Stimulated activated memory B cell treated with anti-CD40 and anti-IgM and Interleukin-4, amounts not matched to agents 10 μg/mL and 1 μg/mL and 100 μg/mL, for 72 hours (primary cell): ENCODE measurements at regions not wholly inside any gene's neighbourhood (a gene's known extent, or its start where the extent isn't known, plus 50 kb on each side); places are given as distances from the start of the nearest gene placed in this dataset.
A peak's percentile ranks its signal among the peaks of the same experiment; 100 is the strongest.

Source experiments
- ATAC-seq: fragments of 150-1000 bp; cut with Tn5 transposase; 2 replicates; pipeline ENCODE4 v1.10.0; 2021
- H3K27ac Mint-ChIP-seq: one replicate; pipeline ENCODE4 v1.8.0; 2022; ENCODE audit warnings: mild to moderate bottlenecking, mixed read lengths
- H3K27me3 Mint-ChIP-seq: one replicate; pipeline ENCODE4 v1.8.0; 2022; ENCODE audit warnings: mixed read lengths
- H3K36me3 Mint-ChIP-seq: one replicate; pipeline ENCODE4 v1.8.0; 2022; ENCODE audit warnings: mixed read lengths
- H3K4me1 Mint-ChIP-seq: one replicate; pipeline ENCODE4 v1.8.0; 2022; ENCODE audit warnings: mixed read lengths
- H3K4me3 Mint-ChIP-seq: one replicate; pipeline ENCODE4 v1.8.0; 2022; ENCODE audit warnings: mild to moderate bottlenecking, moderate library complexity, mixed read lengths
- H3K9me3 Mint-ChIP-seq: one replicate; pipeline ENCODE4 v1.8.0; 2022; ENCODE audit warnings: mixed read lengths

- no peak for ATAC-seq
- H3K4me3 Mint-ChIP-seq = no peak overlapping the region
- H3K27ac Mint-ChIP-seq = no peak overlapping the region
- peaks cover 6% of the 10 kb centered on the region for H3K36me3 Mint-ChIP-seq
- no peaks in the 10 kb centered on the region for H3K27me3 Mint-ChIP-seq
- peaks cover 4% of the 10 kb centered on the region for H3K9me3 Mint-ChIP-seq
- H3K4me1 Mint-ChIP-seq = peaks cover 16% of the 10 kb centered on the region
Observed at GRCh38 chr6:139644821-139645220, 270.4 kb upstream of the CITED2 start.

- H3K9me3 Mint-ChIP-seq = peaks cover 4% of the 10 kb centered on the region
- ATAC-seq = no peak
- H3K4me1 Mint-ChIP-seq = peaks cover 16% of the 10 kb centered on the region
- peaks cover 6% of the 10 kb centered on the region for H3K36me3 Mint-ChIP-seq
- no peaks in the 10 kb centered on the region for H3K27me3 Mint-ChIP-seq
- no peak overlapping the region for H3K27ac Mint-ChIP-seq
- H3K4me3 Mint-ChIP-seq = no peak overlapping the region
Observed at GRCh38 chr6:139643986-139644385, 269.5 kb upstream of the CITED2 start.

GRCh38 chr6:139642346-139642745, 267.9 kb upstream of the CITED2 start:
- Mint-ChIP-seq H3K4me3 (no peak overlapping the region), H3K27me3 (no peaks in the 10 kb centered on the region), H3K36me3 (peaks cover 6% of the 10 kb centered on the region), H3K4me1 (peaks cover 16% of the 10 kb centered on the region), H3K27ac (no peak overlapping the region), H3K9me3 (peaks cover 4% of the 10 kb centered on the region)
- no peak for ATAC-seq

- no peak for ATAC-seq
- Mint-ChIP-seq H3K4me3 (no peak overlapping the region), H3K27me3 (no peaks in the 10 kb centered on the region), H3K9me3 (no peaks in the 10 kb centered on the region), H3K27ac (no peak overlapping the region), H3K36me3 (no peaks in the 10 kb centered on the region), H3K4me1 (peaks cover 16% of the 10 kb centered on the region)
Observed at GRCh38 chr6:139641376-139641775, 266.9 kb upstream of the CITED2 start.

GRCh38 chr6:139640921-139641320, 266.5 kb upstream of the CITED2 start:
- Mint-ChIP-seq H3K27ac (no peak overlapping the region), H3K36me3 (no peaks in the 10 kb centered on the region), H3K9me3 (no peaks in the 10 kb centered on the region), H3K4me1 (peaks cover 16% of the 10 kb centered on the region), H3K27me3 (no peaks in the 10 kb centered on the region), H3K4me3 (no peak overlapping the region)
- no peak for ATAC-seq

- H3K36me3 Mint-ChIP-seq = no peaks in the 10 kb centered on the region
- H3K27ac Mint-ChIP-seq = no peak overlapping the region
- no peaks in the 10 kb centered on the region for H3K27me3 Mint-ChIP-seq
- no peaks in the 10 kb centered on the region for H3K9me3 Mint-ChIP-seq
- H3K4me3 Mint-ChIP-seq = no peak overlapping the region
- H3K4me1 Mint-ChIP-seq = peaks cover 16% of the 10 kb centered on the region
- ATAC-seq = no peak
Observed at GRCh38 chr6:139640448-139640847, 266.0 kb upstream of the CITED2 start.

GRCh38 chr6:139639507-139639906, 265.1 kb upstream of the CITED2 start:
- Mint-ChIP-seq H3K9me3 (no peaks in the 10 kb centered on the region), H3K4me1 (peaks cover 16% of the 10 kb centered on the region), H3K27ac (no peak overlapping the region), H3K36me3 (no peaks in the 10 kb centered on the region), H3K27me3 (no peaks in the 10 kb centered on the region), H3K4me3 (no peak overlapping the region)
- ATAC-seq = no peak

- Mint-ChIP-seq H3K27me3 (no peaks in the 10 kb centered on the region), H3K27ac (no peak overlapping the region), H3K36me3 (no peaks in the 10 kb centered on the region), H3K4me1 (peaks cover 16% of the 10 kb centered on the region), H3K4me3 (no peak overlapping the region), H3K9me3 (no peaks in the 10 kb centered on the region)
- ATAC-seq = no peak
Observed at GRCh38 chr6:139638179-139638941, 263.9 kb upstream of the CITED2 start.

GRCh38 chr6:139637766-139638165, 263.3 kb upstream of the CITED2 start:
- Mint-ChIP-seq H3K27ac (no peak overlapping the region), H3K4me3 (no peak overlapping the region), H3K4me1 (peaks cover 16% of the 10 kb centered on the region), H3K36me3 (no peaks in the 10 kb centered on the region), H3K27me3 (no peaks in the 10 kb centered on the region), H3K9me3 (no peaks in the 10 kb centered on the region)
- no peak for ATAC-seq

- peaks cover 12% of the 10 kb centered on the region for H3K4me1 Mint-ChIP-seq
- no peak for ATAC-seq
- no peak overlapping the region for H3K4me3 Mint-ChIP-seq
- no peaks in the 10 kb centered on the region for H3K9me3 Mint-ChIP-seq
- no peaks in the 10 kb centered on the region for H3K27me3 Mint-ChIP-seq
- H3K36me3 Mint-ChIP-seq = no peaks in the 10 kb centered on the region
- H3K27ac Mint-ChIP-seq = no peak overlapping the region
Observed at GRCh38 chr6:139636391-139636790, 261.9 kb upstream of the CITED2 start.

GRCh38 chr6:139635401-139636130, 261.1 kb upstream of the CITED2 start:
- H3K27me3 Mint-ChIP-seq = no peaks in the 10 kb centered on the region
- no peaks in the 10 kb centered on the region for H3K36me3 Mint-ChIP-seq
- H3K27ac Mint-ChIP-seq = no peak overlapping the region
- peaks cover 5% of the 10 kb centered on the region for H3K4me1 Mint-ChIP-seq
- no peaks in the 10 kb centered on the region for H3K9me3 Mint-ChIP-seq
- no peak for ATAC-seq
- H3K4me3 Mint-ChIP-seq = no peak overlapping the region

- Mint-ChIP-seq H3K4me3 (no peak overlapping the region), H3K4me1 (no peaks in the 10 kb centered on the region), H3K27me3 (no peaks in the 10 kb centered on the region), H3K36me3 (no peaks in the 10 kb centered on the region), H3K9me3 (no peaks in the 10 kb centered on the region), H3K27ac (no peak overlapping the region)
- ATAC-seq = no peak
Observed at GRCh38 chr6:139632840-139633239, 258.4 kb upstream of the CITED2 start.

GRCh38 chr6:139628270-139628669, 253.8 kb upstream of the CITED2 start:
- Mint-ChIP-seq H3K36me3 (no peaks in the 10 kb centered on the region), H3K9me3 (no peaks in the 10 kb centered on the region), H3K4me1 (no peaks in the 10 kb centered on the region), H3K4me3 (no peak overlapping the region), H3K27me3 (no peaks in the 10 kb centered on the region), H3K27ac (no peak overlapping the region)
- no peak for ATAC-seq

GRCh38 chr6:139627091-139627490, 252.6 kb upstream of the CITED2 start:
- Mint-ChIP-seq H3K4me1 (no peaks in the 10 kb centered on the region), H3K27ac (no peak overlapping the region), H3K4me3 (no peak overlapping the region), H3K36me3 (no peaks in the 10 kb centered on the region), H3K27me3 (no peaks in the 10 kb centered on the region), H3K9me3 (no peaks in the 10 kb centered on the region)
- ATAC-seq = peak; percentile 34

- Mint-ChIP-seq H3K4me3 (no peak overlapping the region), H3K9me3 (no peaks in the 10 kb centered on the region), H3K36me3 (no peaks in the 10 kb centered on the region), H3K4me1 (no peaks in the 10 kb centered on the region), H3K27me3 (no peaks in the 10 kb centered on the region), H3K27ac (no peak overlapping the region)
- peak; percentile 27 for ATAC-seq
Observed at GRCh38 chr6:139625998-139626975, 251.8 kb upstream of the CITED2 start.
